ENCODE measurements at regions not wholly inside any gene's neighbourhood (a gene's known extent, or its start where the extent isn't known, plus 50 kb on each side); places are given as distances from the start of the nearest gene placed in this dataset.

GRCh38 chr3:170727754-170728153 is 141.9 kb upstream of the SLC7A14 start:
- no peak for DNase-seq

- no peak for DNase-seq
These were observed 141.2 kb upstream of the SLC7A14 start for GRCh38 chr3:170726976-170727661.

GRCh38 chr3:170725285-170725731 is 139.4 kb upstream of the SLC7A14 start:
- DNase-seq: no peak

- DNase-seq: no peak
These were observed 138.9 kb upstream of the SLC7A14 start for GRCh38 chr3:170724599-170725280.

- no peak for DNase-seq
These were observed 137.4 kb upstream of the SLC7A14 start for GRCh38 chr3:170723241-170723640.

GRCh38 chr3:170721563-170721962 is 135.7 kb upstream of the SLC7A14 start:
- DNase-seq: no peak

- no peak for DNase-seq
These were observed 133.4 kb upstream of the SLC7A14 start for GRCh38 chr3:170719300-170719699.

- DNase-seq: no peak
These were observed 133.0 kb upstream of the SLC7A14 start for GRCh38 chr3:170718848-170719247.

- no peak for DNase-seq
These were observed 131.8 kb upstream of the SLC7A14 start for GRCh38 chr3:170717410-170718402.

- no peak for DNase-seq
These were observed 130.4 kb upstream of the SLC7A14 start for GRCh38 chr3:170716172-170716805.

- DNase-seq: no peak
These were observed 129.0 kb upstream of the SLC7A14 start for GRCh38 chr3:170714562-170715535.

GRCh38 chr3:170714122-170714521 is 128.2 kb upstream of the SLC7A14 start:
- DNase-seq: no peak

- no peak for DNase-seq
These were observed 127.8 kb upstream of the SLC7A14 start for GRCh38 chr3:170713653-170714052.

- DNase-seq: no peak
These were observed 126.9 kb upstream of the SLC7A14 start for GRCh38 chr3:170712798-170713197.

- DNase-seq: no peak
These were observed 126.5 kb upstream of the SLC7A14 start for GRCh38 chr3:170712336-170712735.

- no peak for DNase-seq
These were observed 125.9 kb upstream of the SLC7A14 start for GRCh38 chr3:170711786-170712185.

- DNase-seq: no peak
These were observed 123.2 kb upstream of the SLC7A14 start for GRCh38 chr3:170709046-170709445.

GRCh38 chr3:170707899-170708298 is 122.0 kb upstream of the SLC7A14 start:
- no peak for DNase-seq

GRCh38 chr3:170705131-170705530 is 119.3 kb upstream of the SLC7A14 start:
- DNase-seq: no peak

GRCh38 chr3:170703121-170703588 is 117.3 kb upstream of the SLC7A14 start:
- no peak for DNase-seq
